Tibial nerve (tissue), 4 donors: ENCODE measurements at regions not wholly inside any gene's neighbourhood (a gene's known extent, or its start where the extent isn't known, plus 50 kb on each side); places are given as distances from the start of the nearest gene placed in this dataset.

ENCODE experiments used
- DNase-seq, 2 donors: peaks; one replicate each; pipeline ENCODE4 v3.0.0-alpha.2; 2019; ENCODE audit warnings: low spot score in 2 of 2
- H3K27ac ChIP-seq, 4 donors: fragments of 200-600 bp; sonication (generic) in 3 of 4; one replicate each; pipeline ENCODE4 v1.5.1; 2017 to 2019; ENCODE audit warnings: mild to moderate bottlenecking in 1 of 4
- H3K27me3 ChIP-seq, 2 donors: fragments of 200-600 bp; sonication (generic) in 1 of 2; one replicate each; pipeline versions ENCODE4 v1.5.1 to v1.6.0; 2017 to 2019
- H3K36me3 ChIP-seq, 3 donors: fragments of 200-600 bp; sonication (generic); one replicate each; pipeline ENCODE4 v1.5.1; 2018 to 2019
- H3K4me1 ChIP-seq, 4 donors: fragments of 200-600 bp; sonication (generic) in 3 of 4; one replicate each; pipeline ENCODE4 v1.5.1; 2017 to 2019
- H3K4me3 ChIP-seq, 4 donors: fragments of 200-600 bp; sonication (generic) in 3 of 4; one replicate each; pipeline ENCODE4 v1.5.1; 2017 to 2019; ENCODE audit warnings: mild to moderate bottlenecking in 1 of 4, moderate library complexity in 1 of 4
- H3K9me3 ChIP-seq, 4 donors: fragments of 200-600 bp; sonication (generic) in 3 of 4; one replicate each; pipeline ENCODE4 v1.5.1; 2017 to 2019
- CTCF ChIP-seq, 5 experiments: fragments of 200-600 bp in 3 of 5; fragments of 450-650 bp in 2 of 5; sonication (generic) in 3 of 5; IDR thresholded peaks; one replicate each; pipeline ENCODE4 v1.5.1; 2016 to 2019; ENCODE audit warnings: antibody characterized with exemption in 5 of 5, mild to moderate bottlenecking in 3 of 5, moderate library complexity in 2 of 5
- EP300 ChIP-seq, 2 donors: sonication (generic); formaldehyde crosslinking; IDR thresholded peaks; one replicate each; pipeline ENCODE4 v1.6.1; 2017; ENCODE audit warnings: antibody characterized with exemption in 2 of 2, mild to moderate bottlenecking in 1 of 2
- POLR2A ChIP-seq, 2 donors: fragments of 450-650 bp; IDR thresholded peaks; one replicate each; pipeline ENCODE4 v1.6.1; 2017; ENCODE audit warnings: antibody characterized with exemption in 2 of 2, mild to moderate bottlenecking in 2 of 2, moderate library complexity in 2 of 2
- WGBS, 2 donors: methylation state at CpG; one replicate each; pipeline ENCODE4 v1.1.5; 2018; 5-methylcytosine and 5-hydroxymethylcytosine counted together

- no peak for TF ChIP-seq EP300 (IDR thresholded peaks at IDR 0.05)
- TF ChIP-seq CTCF (IDR thresholded peaks at IDR 0.05): no peak
- no peak for TF ChIP-seq POLR2A (IDR thresholded peaks at IDR 0.05)
- H3K9me3 ChIP-seq: no peaks in the 10 kb centered on the region
- no peaks in the 10 kb centered on the region for H3K4me1 ChIP-seq
- H3K36me3 ChIP-seq: no peaks in the 10 kb centered on the region
- no peak overlapping the region for H3K4me3 ChIP-seq
- no peaks in the 10 kb centered on the region for H3K27me3 ChIP-seq
- no peak for DNase-seq
- no peak overlapping the region for H3K27ac ChIP-seq
- 53 to 64% methylated on average over 2 of the region's 2 CpGs for WGBS, 2 donors
These were observed 198.9 kb upstream of the GULP1 start for GRCh38 chr2:188092734-188093133.

- WGBS, 2 donors: 86 to 90% methylated on average over 3 of the region's 3 CpGs
- no peaks in the 10 kb centered on the region for H3K4me1 ChIP-seq
- no peaks in the 10 kb centered on the region for H3K9me3 ChIP-seq
- H3K36me3 ChIP-seq: no peaks in the 10 kb centered on the region
- TF ChIP-seq POLR2A (IDR thresholded peaks at IDR 0.05) (no peak), EP300 (IDR thresholded peaks at IDR 0.05) (no peak)
- no peak overlapping the region for H3K27ac ChIP-seq
- H3K27me3 ChIP-seq: no peaks in the 10 kb centered on the region
- no peak overlapping the region for H3K4me3 ChIP-seq
- no peak for DNase-seq
These were observed 194.8 kb upstream of the GULP1 start for GRCh38 chr2:188096910-188097309.

GRCh38 chr2:188102881-188103280 lies 188.8 kb upstream of the GULP1 start:
- no peaks in the 10 kb centered on the region for H3K36me3 ChIP-seq
- peaks cover 0 to 5% (median 0%) of the 10 kb centered on the region in 4 donors for H3K9me3 ChIP-seq
- TF ChIP-seq CTCF (IDR thresholded peaks at IDR 0.05) (no peak), EP300 (IDR thresholded peaks at IDR 0.05) (no peak), POLR2A (IDR thresholded peaks at IDR 0.05) (no peak)
- no peaks in the 10 kb centered on the region for H3K4me1 ChIP-seq
- no peaks in the 10 kb centered on the region for H3K27me3 ChIP-seq
- WGBS, 2 donors: 86 to 92% methylated on average over 5 to 6 of the region's 6 CpGs
- no peak overlapping the region for H3K27ac ChIP-seq
- DNase-seq: no peak
- H3K4me3 ChIP-seq: no peak overlapping the region

- no peak for DNase-seq
- WGBS, 2 donors: 42 to 50% methylated on average over 1 of the region's 1 CpG
- no peak for TF ChIP-seq EP300 (IDR thresholded peaks at IDR 0.05)
- Histone ChIP-seq H3K36me3 (no peaks in the 10 kb centered on the region), H3K4me1 (no peaks in the 10 kb centered on the region), H3K4me3 (no peak overlapping the region), H3K27ac (no peak overlapping the region), H3K9me3 (no peaks in the 10 kb centered on the region), H3K27me3 (no peaks in the 10 kb centered on the region)
These were observed 177.7 kb upstream of the GULP1 start for GRCh38 chr2:188114014-188114413.

- no peak overlapping the region for H3K27ac ChIP-seq
These were observed 174.0 kb upstream of the GULP1 start for GRCh38 chr2:188117706-188118105.

GRCh38 chr2:188118431-188118830 lies 173.2 kb upstream of the GULP1 start:
- whole genome bisulfite sequencing, 2 donors: 29 to 31% methylated on average over 1 of the region's 1 CpG
- no peaks in the 10 kb centered on the region for H3K36me3 ChIP-seq
- no peaks in the 10 kb centered on the region for H3K4me1 ChIP-seq
- no peak overlapping the region for H3K4me3 ChIP-seq
- H3K27ac ChIP-seq: no peak overlapping the region
- no peak for TF ChIP-seq CTCF (IDR thresholded peaks at IDR 0.05)
- TF ChIP-seq POLR2A (IDR thresholded peaks at IDR 0.05): no peak
- TF ChIP-seq EP300 (IDR thresholded peaks at IDR 0.05): no peak
- DNase-seq: no peak
- H3K9me3 ChIP-seq: no peaks in the 10 kb centered on the region
- no peaks in the 10 kb centered on the region for H3K27me3 ChIP-seq

More at GRCh38 chr2:188117706-188118105, 174.0 kb upstream of the GULP1 start:
- TF ChIP-seq POLR2A (IDR thresholded peaks at IDR 0.05) (no peak), EP300 (IDR thresholded peaks at IDR 0.05) (no peak), CTCF (IDR thresholded peaks at IDR 0.05) (no peak)
- no peaks in the 10 kb centered on the region for H3K4me1 ChIP-seq
- DNase-seq: no peak
- no peaks in the 10 kb centered on the region for H3K9me3 ChIP-seq
- H3K4me3 ChIP-seq: no peak overlapping the region
- no peaks in the 10 kb centered on the region for H3K36me3 ChIP-seq
- no peaks in the 10 kb centered on the region for H3K27me3 ChIP-seq
- 56 to 59% methylated on average over 2 of the region's 2 CpGs for WGBS, 2 donors
